ENCODE measurements at regions not wholly inside any gene's neighbourhood (a gene's known extent, or its start where the extent isn't known, plus 50 kb on each side); places are given as distances from the start of the nearest gene placed in this dataset.

DNA sequence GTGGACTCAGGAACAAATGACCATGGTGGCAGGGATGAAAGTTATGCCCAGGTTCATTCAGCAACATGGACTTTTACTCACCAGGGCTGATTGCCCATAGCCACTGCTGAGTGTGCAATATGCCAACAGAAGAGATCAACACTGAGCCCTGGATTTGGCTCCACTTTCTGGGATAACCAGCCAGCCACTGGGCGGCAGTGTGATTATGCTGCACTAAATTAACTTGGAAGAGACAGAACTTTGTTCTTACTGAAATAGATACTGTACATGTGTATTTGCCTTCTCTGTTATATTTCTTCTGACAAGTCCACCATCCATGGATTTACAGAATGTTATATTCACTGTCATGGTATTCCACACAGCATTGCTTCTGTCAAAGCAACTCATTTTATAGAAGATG, 257.4 kb downstream of the TDRD3 start:
- no peak overlapping the region for H3K27ac ChIP-seq
- H3K27me3 ChIP-seq: no peaks in the 10 kb centered on the region
- intact Hi-C loops (cut with DNase I): no loop called here
- no peaks in the 10 kb centered on the region for H3K36me3 ChIP-seq
- ATAC-seq (peak; percentile 68), DNase-seq (no peak)
- H3K4me1 ChIP-seq: no peaks in the 10 kb centered on the region
- H3K4me3 ChIP-seq: no peak overlapping the region
- H3K9me3 ChIP-seq: no peaks in the 10 kb centered on the region
- TF ChIP-seq, protein P1, sequence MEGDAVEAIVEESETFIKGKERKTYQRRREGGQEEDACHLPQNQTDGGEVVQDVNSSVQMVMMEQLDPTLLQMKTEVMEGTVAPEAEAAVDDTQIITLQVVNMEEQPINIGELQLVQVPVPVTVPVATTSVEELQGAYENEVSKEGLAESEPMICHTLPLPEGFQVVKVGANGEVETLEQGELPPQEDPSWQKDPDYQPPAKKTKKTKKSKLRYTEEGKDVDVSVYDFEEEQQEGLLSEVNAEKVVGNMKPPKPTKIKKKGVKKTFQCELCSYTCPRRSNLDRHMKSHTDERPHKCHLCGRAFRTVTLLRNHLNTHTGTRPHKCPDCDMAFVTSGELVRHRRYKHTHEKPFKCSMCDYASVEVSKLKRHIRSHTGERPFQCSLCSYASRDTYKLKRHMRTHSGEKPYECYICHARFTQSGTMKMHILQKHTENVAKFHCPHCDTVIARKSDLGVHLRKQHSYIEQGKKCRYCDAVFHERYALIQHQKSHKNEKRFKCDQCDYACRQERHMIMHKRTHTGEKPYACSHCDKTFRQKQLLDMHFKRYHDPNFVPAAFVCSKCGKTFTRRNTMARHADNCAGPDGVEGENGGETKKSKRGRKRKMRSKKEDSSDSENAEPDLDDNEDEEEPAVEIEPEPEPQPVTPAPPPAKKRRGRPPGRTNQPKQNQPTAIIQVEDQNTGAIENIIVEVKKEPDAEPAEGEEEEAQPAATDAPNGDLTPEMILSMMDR (IDR thresholded peaks at IDR 0.05): peak; percentile 43

DNA sequence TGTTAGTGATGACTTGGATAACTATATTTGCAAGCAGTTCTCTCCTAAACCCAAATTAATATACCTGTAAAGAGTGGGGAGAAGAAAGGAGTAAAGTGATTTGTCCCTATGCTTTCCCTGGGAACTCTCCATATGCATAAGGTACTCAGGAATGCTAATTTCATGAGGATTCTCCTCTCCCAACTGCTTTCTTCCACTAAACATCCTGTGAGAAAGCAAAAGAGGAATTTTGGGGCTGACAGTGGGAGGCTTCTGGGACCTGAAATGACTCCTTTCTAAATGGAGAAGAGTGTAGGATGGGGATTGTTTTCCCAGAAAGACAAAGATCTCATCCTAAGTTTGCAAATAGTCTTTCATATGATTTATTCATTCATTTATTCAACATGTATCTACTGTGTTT, 250.5 kb downstream of the TDRD3 start:
- ATAC-seq (no peak), DNase-seq (no peak)
- H3K27ac ChIP-seq: no peak overlapping the region
- H3K4me3 ChIP-seq: no peak overlapping the region
- TF ChIP-seq, protein P1 (IDR thresholded peaks at IDR 0.05): no peak
- no peaks in the 10 kb centered on the region for H3K4me1 ChIP-seq
- H3K36me3 ChIP-seq: no peaks in the 10 kb centered on the region
- H3K27me3 ChIP-seq: no peaks in the 10 kb centered on the region
- intact Hi-C loops (cut with DNase I): no loop called here
- no peaks in the 10 kb centered on the region for H3K9me3 ChIP-seq

GRCh38 chr13:60646620-60647019, 249.6 kb downstream of the TDRD3 start:
- H3K36me3 ChIP-seq: no peaks in the 10 kb centered on the region
- TF ChIP-seq, protein P1 (IDR thresholded peaks at IDR 0.05): no peak

DNA sequence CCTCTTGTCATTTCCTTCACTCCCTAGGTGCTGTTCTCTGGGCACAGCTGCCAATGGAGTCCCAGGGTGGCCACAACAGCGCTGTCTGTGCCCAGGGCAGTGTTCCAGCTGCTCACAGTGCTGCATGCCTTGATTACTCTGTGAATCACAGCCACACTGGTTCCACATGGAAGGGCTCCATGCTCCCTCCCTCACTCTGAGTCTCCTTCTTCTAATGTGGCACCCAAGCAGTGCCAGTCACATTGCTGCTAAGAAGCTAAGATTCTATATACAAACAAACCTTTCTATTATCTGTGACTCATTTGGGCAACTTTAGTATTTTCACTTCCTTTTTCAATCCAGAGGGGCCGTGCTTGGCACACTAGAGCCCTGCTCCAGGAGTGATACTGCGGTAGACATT, 248.7 kb downstream of the TDRD3 start:
- no peak overlapping the region for H3K4me3 ChIP-seq
- no peaks in the 10 kb centered on the region for H3K36me3 ChIP-seq
- ATAC-seq (no peak), DNase-seq (no peak)
- H3K4me1 ChIP-seq: no peaks in the 10 kb centered on the region
- H3K9me3 ChIP-seq: no peaks in the 10 kb centered on the region
- intact Hi-C loops (cut with DNase I): no loop called here
- TF ChIP-seq, protein P1 (IDR thresholded peaks at IDR 0.05): no peak
- no peak overlapping the region for H3K27ac ChIP-seq
- H3K27me3 ChIP-seq: no peaks in the 10 kb centered on the region

More at GRCh38 chr13:60646620-60647019, 249.6 kb downstream of the TDRD3 start:
- Histone ChIP-seq H3K4me3 (no peak overlapping the region), H3K27me3 (no peaks in the 10 kb centered on the region), H3K9me3 (no peaks in the 10 kb centered on the region), H3K27ac (no peak overlapping the region), H3K4me1 (no peaks in the 10 kb centered on the region)
- no peak for DNase-seq
- ATAC-seq: no peak
- intact Hi-C loops (cut with DNase I): no loop called here

DNA sequence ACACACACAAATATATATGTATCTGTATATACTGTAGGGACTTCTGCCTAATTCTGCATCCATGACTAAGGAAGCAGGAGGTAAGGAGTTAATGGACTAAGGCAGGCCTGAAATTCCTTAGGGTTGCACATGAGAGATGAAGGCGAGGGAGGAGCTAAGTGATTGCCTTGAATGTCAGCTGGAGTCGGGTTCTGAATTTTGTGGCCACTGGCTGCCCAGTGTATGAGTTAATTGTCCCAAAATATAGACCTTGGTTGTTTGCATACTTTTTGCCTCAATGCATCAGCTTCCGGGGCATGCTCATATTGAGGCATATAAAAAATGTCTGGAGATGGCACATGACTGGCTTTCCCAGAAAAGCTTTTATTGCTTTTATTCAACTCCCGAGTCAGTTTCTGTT, 245.5 kb downstream of the TDRD3 start:
- TF ChIP-seq, protein P1 (IDR thresholded peaks at IDR 0.05): no peak
- ATAC-seq (no peak), DNase-seq (no peak)
- intact Hi-C loops (cut with DNase I): no loop called here
- H3K27me3 ChIP-seq: no peaks in the 10 kb centered on the region
- no peaks in the 10 kb centered on the region for H3K9me3 ChIP-seq
- no peaks in the 10 kb centered on the region for H3K4me1 ChIP-seq
- no peak overlapping the region for H3K27ac ChIP-seq
- no peaks in the 10 kb centered on the region for H3K36me3 ChIP-seq
- no peak overlapping the region for H3K4me3 ChIP-seq

GRCh38 chr13:60629158-60629557, 232.1 kb downstream of the TDRD3 start:
- DNase-seq: no peak
- intact Hi-C loops (cut with DNase I): no loop called here
- H3K9me3 ChIP-seq: no peaks in the 10 kb centered on the region
- TF ChIP-seq, protein P1 (IDR thresholded peaks at IDR 0.05): no peak
- no peak overlapping the region for H3K4me3 ChIP-seq
- H3K36me3 ChIP-seq: no peaks in the 10 kb centered on the region
- H3K27ac ChIP-seq: no peak overlapping the region
- H3K4me1 ChIP-seq: no peaks in the 10 kb centered on the region
- H3K27me3 ChIP-seq: no peaks in the 10 kb centered on the region
- ATAC-seq: no peak

All from upper lobe of right lung (tissue), 1 donor.